WTC11 (cell line): ENCODE measurements at regions not wholly inside any gene's neighbourhood (a gene's known extent, or its start where the extent isn't known, plus 50 kb on each side); places are given as distances from the start of the nearest gene placed in this dataset.
A peak's percentile ranks its signal among the peaks of the same experiment; 100 is the strongest.

Experiments used
- ATAC-seq: fragments of 200-7000 bp; cut with Tn5 transposase; 2 replicates; pipeline ENCODE4 v1.10.0; 2021; ENCODE audit warnings: mild to moderate bottlenecking, moderate library complexity
- CTCF ChIA-PET: fragments of 300-600 bp; sonication (Branson Sonifier 250); formaldehyde crosslinking; loops from one replicate; lab custom pipeline; 2021; ENCODE audit warnings: antibody characterized with exemption; lab: Charles Lee
- POLR2A ChIA-PET: fragments of 350-600 bp; sonication (Branson Sonifier 250); formaldehyde crosslinking; loops from one replicate; lab custom pipeline; 2021; ENCODE audit warnings: antibody characterized with exemption; lab: Charles Lee
- DNase-seq: peaks from one replicate; pipeline ENCODE4 v3.0.0; 2021; ENCODE audit warnings: low spot score
- H3K27ac Mint-ChIP-seq: 2 replicates; pipeline ENCODE4 v1.8.0; 2021; ENCODE audit warnings: mixed read lengths
- H3K27me3 Mint-ChIP-seq: 2 replicates; pipeline ENCODE4 v1.8.0; 2021; ENCODE audit warnings: low read depth, mild to moderate bottlenecking, moderate library complexity, mixed read lengths
- H3K36me3 Mint-ChIP-seq: 2 replicates; pipeline ENCODE4 v1.8.0; 2021; ENCODE audit warnings: mixed read lengths
- H3K4me1 Mint-ChIP-seq: 2 replicates; pipeline ENCODE4 v1.8.0; 2022; ENCODE audit warnings: mixed read lengths
- H3K4me3 Mint-ChIP-seq: 2 replicates; pipeline ENCODE4 v1.8.0; 2021; ENCODE audit warnings: mild to moderate bottlenecking, moderate library complexity, mixed read lengths
- H3K9me3 Mint-ChIP-seq: 2 replicates; pipeline ENCODE4 v1.8.0; 2021; ENCODE audit warnings: mixed read lengths
- AR ChIP-seq: fragments of 250-450 bp; sonication (Bioruptor Pico); IDR thresholded peaks from 2 replicates; pipeline ENCODE4 v1.9.0; 2021; ENCODE audit warnings: mild to moderate bottlenecking
- ERG ChIP-seq: fragments of 250-450 bp; sonication (Bioruptor Pico); IDR thresholded peaks from 2 replicates; pipeline ENCODE4 v1.8.0; 2021; ENCODE audit warnings: mild to moderate bottlenecking
- FOXK1 ChIP-seq: sonication (generic); formaldehyde crosslinking; IDR thresholded peaks from 2 replicates; pipeline ENCODE4 v1.8.0; 2022; ENCODE audit warnings: mild to moderate bottlenecking, moderate library complexity, missing genetic modification reagents
- GABPB1 ChIP-seq: sonication (generic); formaldehyde crosslinking; IDR thresholded peaks from 2 replicates; pipeline ENCODE4 v1.8.1; 2023; ENCODE audit warnings: mild to moderate bottlenecking, missing genetic modification reagents
- KAT7 ChIP-seq: sonication (generic); formaldehyde crosslinking; IDR thresholded peaks from 2 replicates; pipeline ENCODE4 v1.8.1; 2023; ENCODE audit warnings: missing genetic modification reagents, mild to moderate bottlenecking, borderline replicate concordance
- MAX ChIP-seq: sonication (generic); formaldehyde crosslinking; IDR thresholded peaks from 2 replicates; pipeline ENCODE4 v1.8.0; 2022; ENCODE audit warnings: mild to moderate bottlenecking, missing genetic modification reagents
- NFATC4 ChIP-seq: fragments of 250-450 bp; sonication (Bioruptor Pico); IDR thresholded peaks from 2 replicates; pipeline ENCODE4 v1.9.0; 2021; ENCODE audit warnings: mild to moderate bottlenecking
- NFYB ChIP-seq: sonication (generic); formaldehyde crosslinking; conservative IDR thresholded peaks from 2 replicates; pipeline ENCODE4 v1.8.0; 2022; ENCODE audit warnings: low read depth, missing genetic modification reagents
- OVOL2 ChIP-seq: fragments of 250-450 bp; sonication (Bioruptor Pico); IDR thresholded peaks from 2 replicates; pipeline ENCODE4 v1.9.0; 2021; ENCODE audit warnings: mild to moderate bottlenecking, borderline replicate concordance
- TCF7 ChIP-seq: sonication (generic); formaldehyde crosslinking; IDR thresholded peaks from 2 replicates; pipeline ENCODE4 v1.8.0; 2022; ENCODE audit warnings: mild to moderate bottlenecking, low read depth, missing genetic modification reagents, moderate library complexity
- ZNF423 ChIP-seq: fragments of 250-450 bp; sonication (Bioruptor Pico); IDR thresholded peaks from 2 replicates; pipeline ENCODE4 v2.1.2; 2022; ENCODE audit warnings: mild to moderate bottlenecking, moderate library complexity
- ZNF425 ChIP-seq: fragments of 250-450 bp; sonication (Bioruptor Pico); conservative IDR thresholded peaks from 2 replicates; pipeline ENCODE4 v1.9.0; 2021; ENCODE audit warnings: mild to moderate bottlenecking

- H3K4me1 Mint-ChIP-seq = peaks cover 17% of the 10 kb centered on the region
- H3K4me3 Mint-ChIP-seq = no peak overlapping the region
- ChIA-PET POLR2A (no interaction called here), CTCF (no interaction called here)
- TF ChIP-seq AR (CRISPR knock-in tag) (no peak), GABPB1 (CRISPR knock-in tag) (0 out of 2 replicates have a peak, but pooled peaks have one; percentile 41), OVOL2 (CRISPR knock-in tag) (no peak), NFATC4 (CRISPR knock-in tag) (no peak), FOXK1 (no peak)
- no peaks in the 10 kb centered on the region for H3K36me3 Mint-ChIP-seq
- no peaks in the 10 kb centered on the region for H3K27me3 Mint-ChIP-seq
- H3K27ac Mint-ChIP-seq = no peak overlapping the region
- no peaks in the 10 kb centered on the region for H3K9me3 Mint-ChIP-seq
- ATAC-seq = no peak
- DNase-seq = no peak
Observed at GRCh38 chr5:124599028-124599973, 147.1 kb downstream of the ZNF608 start.

GRCh38 chr5:124596595-124597421, 149.6 kb downstream of the ZNF608 start:
- CTCF ChIA-PET = no interaction called here
- Mint-ChIP-seq H3K4me1 (peaks cover 21% of the 10 kb centered on the region), H3K27ac (no peak overlapping the region), H3K27me3 (no peaks in the 10 kb centered on the region), H3K36me3 (no peaks in the 10 kb centered on the region), H3K9me3 (no peaks in the 10 kb centered on the region), H3K4me3 (no peak overlapping the region)
- no peak for TF ChIP-seq ZNF425 (CRISPR knock-in tag)
- no peak for TF ChIP-seq NFYB (CRISPR knock-in tag)
- TF ChIP-seq ZNF423 (CRISPR knock-in tag) = no peak
- no peak for TF ChIP-seq MAX (CRISPR knock-in tag)
- ATAC-seq (no peak), DNase-seq (no peak)
- POLR2A ChIA-PET = no interaction called here

GRCh38 chr5:124593952-124594351, 152.5 kb downstream of the ZNF608 start:
- Mint-ChIP-seq H3K27ac (no peak overlapping the region), H3K36me3 (no peaks in the 10 kb centered on the region), H3K4me1 (peaks cover 14% of the 10 kb centered on the region), H3K27me3 (no peaks in the 10 kb centered on the region), H3K9me3 (peaks cover 10% of the 10 kb centered on the region), H3K4me3 (no peak overlapping the region)
- ChIA-PET CTCF (interaction anchor here (0.6 kb wide), 1 partner anchor 25 kb away, joined by 3 read pairs; no protein-coding TSS in a partner anchor), POLR2A (no interaction called here)
- no peak for DNase-seq
- ATAC-seq = no peak
- TF ChIP-seq ERG (CRISPR knock-in tag) (no peak), TCF7 (CRISPR knock-in tag) (no peak), KAT7 (CRISPR knock-in tag) (no peak)
